Keratinocyte (primary cell): ENCODE measurements at regions not wholly inside any gene's neighbourhood (a gene's known extent, or its start where the extent isn't known, plus 50 kb on each side); places are given as distances from the start of the nearest gene placed in this dataset.

Experiments
- DNase-seq: peaks from one replicate; pipeline ENCODE4 v3.0.0-alpha.2; 2011; ENCODE audit warnings: low read depth, missing footprints, low spot score
- FAIRE-seq: peaks from 2 replicates; lab custom pipeline; 2011; peaks lifted over from hg19 to GRCh38; lab: Jason Lieb, UNC
- H2AFZ ChIP-seq: 2 replicates; pipeline ENCODE4 v1.6.0; 2012; ENCODE audit warnings: low read length, control low read depth, inconsistent platforms; ENCODE audit not compliant: control insufficient read depth
- H3K27ac ChIP-seq: 2 replicates; pipeline ENCODE4 v1.5.1; 2011; ENCODE audit warnings: low read length; ENCODE audit not compliant: control insufficient read depth, insufficient read depth
- H3K27me3 ChIP-seq: 3 replicates; pipeline ENCODE4 v1.6.0; 2011; ENCODE audit warnings: low read length; ENCODE audit not compliant: control insufficient read depth, insufficient read depth; ENCODE audit errors: extremely low read depth
- H3K36me3 ChIP-seq, 2 experiments: 2 replicates in 1 of 2; 3 replicates in 1 of 2; pipeline ENCODE4 v1.5.1; 2011; ENCODE audit warnings: low read length in 2 of 2, mild to moderate bottlenecking in 1 of 2; ENCODE audit not compliant: control insufficient read depth in 2 of 2, insufficient read depth in 2 of 2; ENCODE audit errors: extremely low read depth in 1 of 2
- H3K4me1 ChIP-seq: 3 replicates; pipeline ENCODE4 v1.5.1; 2011; ENCODE audit warnings: low read length; ENCODE audit not compliant: control insufficient read depth, insufficient read depth; ENCODE audit errors: extremely low read depth
- H3K4me2 ChIP-seq: 3 replicates; pipeline ENCODE4 v1.6.0; 2011; ENCODE audit warnings: low read depth, low read length; ENCODE audit not compliant: control insufficient read depth, insufficient read depth; ENCODE audit errors: extremely low read depth
- H3K4me3 ChIP-seq, 3 experiments: fragments of 200-600 bp in 1 of 3; sonication (generic) in 1 of 3; 2 replicates in 2 of 3; 3 replicates in 1 of 3; pipeline ENCODE4 v1.5.1; 2011 to 2016; ENCODE audit warnings: low read length in 3 of 3, mild to moderate bottlenecking in 3 of 3, control low read depth in 2 of 3, inconsistent platforms in 1 of 3, low read depth in 1 of 3, mixed read lengths in 1 of 3, mixed run types in 1 of 3, moderate library complexity in 1 of 3; ENCODE audit not compliant: control insufficient read depth in 2 of 3, insufficient read depth in 2 of 3; ENCODE audit errors: extremely low read depth in 1 of 3
- H3K79me2 ChIP-seq: 2 replicates; pipeline ENCODE4 v1.6.0; 2012; ENCODE audit warnings: low read length; ENCODE audit not compliant: control insufficient read depth, insufficient read depth
- H3K9ac ChIP-seq: 3 replicates; pipeline ENCODE4 v1.6.0; 2011; ENCODE audit warnings: low read length; ENCODE audit not compliant: control insufficient read depth, insufficient read depth; ENCODE audit errors: extremely low read depth
- H3K9me1 ChIP-seq: 3 replicates; pipeline ENCODE4 v1.6.0; 2011; ENCODE audit warnings: low read length; ENCODE audit not compliant: control insufficient read depth, insufficient read depth; ENCODE audit errors: extremely low read depth
- H3K9me3 ChIP-seq: 2 replicates; pipeline ENCODE4 v1.5.1; 2012; ENCODE audit warnings: low read depth, low read length; ENCODE audit not compliant: control insufficient read depth
- H4K20me1 ChIP-seq: 3 replicates; pipeline ENCODE4 v1.6.0; 2011; ENCODE audit warnings: low read length; ENCODE audit not compliant: control insufficient read depth, insufficient read depth; ENCODE audit errors: extremely low read depth
- CTCF ChIP-seq, 3 experiments: IDR thresholded peaks in 1 of 3; conservative IDR thresholded peaks in 1 of 3; optimal IDR thresholded peaks in 1 of 3; 2 replicates in 2 of 3; 3 replicates in 1 of 3; pipeline versions ENCODE3 to v1.5.1; 2011; ENCODE audit warnings: low read length in 3 of 3, mild to moderate bottlenecking in 3 of 3, moderate library complexity in 2 of 3, control low read depth in 1 of 3, inconsistent platforms in 1 of 3; ENCODE audit not compliant: insufficient read depth in 2 of 3; ENCODE audit errors: extremely low read depth in 1 of 3
- EZH2 ChIP-seq: IDR thresholded peaks from one replicate; pipeline ENCODE4 v1.6.1; 2012; ENCODE audit warnings: inconsistent platforms, mild to moderate bottlenecking, low read length, moderate library complexity
- dilution Hi-C: fragments of 300-500 bp; cut with MboI; formaldehyde crosslinking; loops from one replicate; pipeline ENCODE4 v1.7.0; 2020; ENCODE audit warnings: low sequenced_read_pairs; ENCODE audit not compliant: extremely low pct_ligation_motif_present

- Histone ChIP-seq H3K4me2 (peak overlapping the region; percentile 52), H3K9ac (no peak overlapping the region), H4K20me1 (no peaks in the 10 kb centered on the region), H3K27ac (peak overlapping the region; percentile 42), H3K9me1 (no peaks in the 10 kb centered on the region), H3K27me3 (no peaks in the 10 kb centered on the region), H3K4me3 (no peak overlapping the region), H3K9me3 (no peaks in the 10 kb centered on the region), H2AFZ (no peak overlapping the region), H3K4me1 (peaks cover 19% of the 10 kb centered on the region), H3K79me2 (no peaks in the 10 kb centered on the region), H3K36me3 (no peaks in the 10 kb centered on the region)
- TF ChIP-seq CTCF (optimal IDR thresholded peaks at IDR 0.05 in 1 of 3, IDR thresholded peaks at IDR 0.05 in 1 of 3, conservative IDR thresholded peaks at IDR 0.05 in 1 of 3; ENCODE audit: extremely low read depth in 1 of 3, insufficient read depth in 2 of 3, low read length in 3 of 3) (no peak), EZH2 (no peak)
- peak; percentile 20 for FAIRE-seq
- dilution Hi-C loops: no loop called here
- no peak for DNase-seq
These were observed 166.3 kb upstream of the SULF2 start for GRCh38 chr20:47951521-47951971.

- Histone ChIP-seq H3K9me1 (no peaks in the 10 kb centered on the region), H3K79me2 (no peaks in the 10 kb centered on the region), H3K4me2 (no peak overlapping the region), H3K9ac (no peak overlapping the region), H3K9me3 (no peaks in the 10 kb centered on the region), H2AFZ (no peak overlapping the region), H3K4me3 (no peak overlapping the region), H4K20me1 (no peaks in the 10 kb centered on the region), H3K27me3 (no peaks in the 10 kb centered on the region), H3K27ac (no peak overlapping the region), H3K36me3 (no peaks in the 10 kb centered on the region), H3K4me1 (peaks cover 19% of the 10 kb centered on the region)
- no peak for TF ChIP-seq EZH2
- TF ChIP-seq CTCF (optimal IDR thresholded peaks at IDR 0.05 in 1 of 3, IDR thresholded peaks at IDR 0.05 in 1 of 3, conservative IDR thresholded peaks at IDR 0.05 in 1 of 3; ENCODE audit: extremely low read depth in 1 of 3, insufficient read depth in 2 of 3, low read length in 3 of 3): no peak
- FAIRE-seq: no peak
- dilution Hi-C loops: no loop called here
- no peak for DNase-seq
These were observed 165.6 kb upstream of the SULF2 start for GRCh38 chr20:47950913-47951283.
